Ramos (cell line): ENCODE measurements at regions not wholly inside any gene's neighbourhood (a gene's known extent, or its start where the extent isn't known, plus 50 kb on each side); places are given as distances from the start of the nearest gene placed in this dataset.

Experiments
- in situ Hi-C: fragments of 300-500 bp; cut with MboI; formaldehyde crosslinking; loops from one replicate; pipeline ENCODE4 v1.14.3; 2022; ENCODE audit warnings: low sequenced_read_pairs; ENCODE audit not compliant: unreplicated experiment

- in situ Hi-C loops: no loop called here
Observed at GRCh38 chr5:158120760-158121159, 261.8 kb upstream of the CLINT1 start.

GRCh38 chr5:158119961-158120723 is 261.2 kb upstream of the CLINT1 start:
- in situ Hi-C loops: no loop called here

GRCh38 chr5:158117467-158118160 is 258.7 kb upstream of the CLINT1 start:
- in situ Hi-C loops: no loop called here

DNA sequence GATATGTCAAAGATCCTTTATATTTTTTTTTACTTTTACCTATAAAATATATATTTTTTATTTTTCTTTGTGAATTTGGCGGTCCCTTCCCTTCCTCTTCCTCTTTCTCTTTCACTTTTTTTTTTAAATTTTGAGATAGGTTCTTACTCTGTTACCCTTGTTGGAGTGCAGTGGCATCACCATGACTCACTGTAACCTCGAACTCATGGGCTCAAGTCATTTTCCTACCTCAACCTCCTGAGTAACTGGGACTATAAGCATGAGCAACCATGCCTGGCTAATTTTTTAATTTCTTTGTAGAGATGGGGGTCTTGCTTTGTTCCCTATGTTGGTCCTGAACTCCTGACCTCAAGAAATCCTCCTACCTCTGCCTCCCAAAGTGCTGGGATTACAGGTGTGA is 258.0 kb upstream of the CLINT1 start:
- in situ Hi-C loops: no loop called here

GRCh38 chr5:158115468-158115867 is 256.5 kb upstream of the CLINT1 start:
- in situ Hi-C loops: no loop called here

GRCh38 chr5:158108177-158108576 is 249.2 kb upstream of the CLINT1 start:
- in situ Hi-C loops: no loop called here

GRCh38 chr5:158100373-158100888 is 241.5 kb upstream of the CLINT1 start:
- in situ Hi-C loops: no loop called here

DNA sequence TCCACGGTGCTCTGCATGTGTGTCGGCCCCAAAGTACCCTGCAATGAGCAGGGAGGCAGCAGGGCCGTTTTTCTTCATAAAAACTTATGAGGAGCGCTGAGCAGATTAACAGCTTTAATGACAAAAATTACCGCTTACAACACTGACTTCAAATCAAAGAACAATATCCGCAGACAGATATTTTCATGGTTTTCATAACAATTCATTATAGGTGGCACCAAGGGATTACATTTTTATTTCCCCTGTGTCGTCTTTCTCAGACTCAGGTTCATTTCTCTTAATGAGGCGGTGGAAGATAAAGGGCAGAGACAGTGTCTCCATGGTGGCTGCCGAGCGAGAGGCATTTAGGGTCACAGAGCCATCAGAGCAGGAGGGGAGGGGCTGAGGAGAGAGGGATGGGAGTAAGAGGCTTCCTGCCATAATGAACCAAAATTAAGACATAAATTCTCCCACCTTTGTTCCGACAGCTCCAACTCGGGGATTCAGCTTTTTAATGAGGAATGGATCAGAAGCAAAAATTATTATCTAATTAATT is 240.7 kb upstream of the CLINT1 start:
- in situ Hi-C loops: no loop called here

GRCh38 chr5:158096835-158097234 is 237.9 kb upstream of the CLINT1 start:
- in situ Hi-C loops: no loop called here

DNA sequence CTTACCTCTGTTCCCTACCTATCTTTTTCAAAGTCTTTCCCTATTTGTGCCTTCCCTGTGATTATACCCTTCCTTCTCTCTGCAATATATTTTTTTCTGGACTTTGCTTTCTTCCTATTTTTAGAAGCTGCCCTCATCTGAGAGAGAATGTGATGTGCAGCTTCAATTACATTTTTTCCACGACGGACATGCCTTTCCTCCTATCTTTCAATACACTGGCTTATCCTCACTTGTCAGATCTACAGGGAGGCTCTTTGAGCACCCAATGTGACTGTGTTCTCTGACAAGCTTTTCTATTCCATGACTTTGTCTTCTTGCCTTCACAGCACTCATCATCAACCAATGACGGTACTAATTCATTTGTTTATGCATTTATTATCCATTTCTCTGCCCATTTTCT is 227.9 kb upstream of the CLINT1 start:
- in situ Hi-C loops: no loop called here

GRCh38 chr5:158084292-158084691 is 225.3 kb upstream of the CLINT1 start:
- in situ Hi-C loops: no loop called here

DNA sequence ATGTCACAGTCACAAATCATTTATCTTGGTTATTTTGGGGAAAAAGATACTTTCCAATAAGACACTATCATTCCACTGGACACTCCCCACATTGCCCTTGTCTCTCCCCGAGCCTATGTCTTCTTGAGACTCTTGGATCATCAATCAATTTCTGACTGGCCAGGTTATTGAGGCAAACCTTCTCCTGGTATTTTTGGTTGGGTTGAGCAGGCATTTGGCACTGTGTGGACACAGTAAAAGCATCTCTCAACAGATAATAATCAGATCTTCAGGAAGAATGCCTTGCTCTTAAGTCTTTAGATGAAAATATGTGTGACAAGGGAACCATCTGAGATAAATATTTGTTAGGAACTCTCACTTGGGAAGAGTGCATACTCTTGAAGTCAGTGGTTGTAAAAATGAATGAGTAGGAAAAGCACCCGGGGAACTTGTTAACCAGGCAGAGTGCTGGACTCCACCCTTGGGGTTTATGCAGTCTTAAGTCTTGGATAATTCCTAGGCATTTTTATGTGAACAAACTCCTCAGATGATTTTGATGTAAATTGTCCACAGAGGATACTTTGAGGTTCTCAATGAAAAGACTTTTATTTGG is 223.8 kb upstream of the CLINT1 start:
- in situ Hi-C loops: no loop called here

- in situ Hi-C loops: no loop called here
Observed at GRCh38 chr5:158080112-158080511, 221.2 kb upstream of the CLINT1 start.

GRCh38 chr5:158079097-158079496 is 220.2 kb upstream of the CLINT1 start:
- in situ Hi-C loops: loop anchor here (10.0 kb wide), 1 partner anchor 1036 kb away; no protein-coding TSS in a partner anchor

GRCh38 chr5:158074992-158075769 is 216.2 kb upstream of the CLINT1 start:
- in situ Hi-C loops: loop anchor here (10.0 kb wide), 1 partner anchor 1040 kb away; no protein-coding TSS in a partner anchor

- in situ Hi-C loops: loop anchor here (10.0 kb wide), 1 partner anchor 1040 kb away; no protein-coding TSS in a partner anchor
Observed at GRCh38 chr5:158074597-158074991, 215.6 kb upstream of the CLINT1 start.

GRCh38 chr5:158070859-158071258 is 211.9 kb upstream of the CLINT1 start:
- in situ Hi-C loops: loop anchor here (10.0 kb wide), 1 partner anchor 1044 kb away; no protein-coding TSS in a partner anchor

DNA sequence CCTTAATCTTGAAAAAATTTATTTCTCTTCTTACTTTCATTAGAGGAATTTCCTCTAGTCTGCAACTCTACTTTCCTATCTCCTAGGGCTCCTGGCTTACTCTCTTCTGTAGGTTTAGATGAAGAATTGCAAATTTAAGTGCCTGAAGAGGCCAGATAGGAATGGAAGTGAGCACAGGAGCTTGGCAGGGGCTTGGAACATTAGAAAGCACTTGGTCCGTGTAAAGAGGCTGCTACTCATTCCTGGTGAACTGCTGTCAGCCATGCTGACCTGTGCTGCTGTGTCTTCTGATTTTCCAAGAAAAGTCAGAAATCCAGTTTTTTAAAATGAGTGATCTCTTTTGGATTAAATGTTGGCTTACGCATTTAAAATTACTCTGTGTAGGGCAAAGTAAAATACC is 210.9 kb upstream of the CLINT1 start:
- in situ Hi-C loops: loop anchor here (10.0 kb wide), 1 partner anchor 1045 kb away; no protein-coding TSS in a partner anchor

DNA sequence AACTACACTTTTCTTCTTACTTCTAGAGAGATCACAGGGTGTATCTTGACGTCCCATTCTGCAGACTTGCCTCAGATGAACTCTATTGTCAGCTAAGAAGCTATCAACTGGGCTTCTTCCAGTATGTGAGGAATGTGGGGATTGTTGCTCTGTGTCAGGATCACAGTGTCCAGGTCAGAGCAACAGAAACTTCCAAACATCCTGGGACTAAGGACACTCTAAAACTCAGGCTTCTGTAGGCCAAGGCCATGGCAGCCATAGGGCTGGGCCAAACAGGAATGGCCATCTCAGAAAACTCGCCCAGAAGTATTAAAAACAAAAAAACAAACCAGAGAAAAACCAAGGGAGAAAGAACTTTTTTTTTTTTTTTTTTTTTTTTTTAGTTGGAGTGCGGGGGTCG is 210.0 kb upstream of the CLINT1 start:
- in situ Hi-C loops: no loop called here

DNA sequence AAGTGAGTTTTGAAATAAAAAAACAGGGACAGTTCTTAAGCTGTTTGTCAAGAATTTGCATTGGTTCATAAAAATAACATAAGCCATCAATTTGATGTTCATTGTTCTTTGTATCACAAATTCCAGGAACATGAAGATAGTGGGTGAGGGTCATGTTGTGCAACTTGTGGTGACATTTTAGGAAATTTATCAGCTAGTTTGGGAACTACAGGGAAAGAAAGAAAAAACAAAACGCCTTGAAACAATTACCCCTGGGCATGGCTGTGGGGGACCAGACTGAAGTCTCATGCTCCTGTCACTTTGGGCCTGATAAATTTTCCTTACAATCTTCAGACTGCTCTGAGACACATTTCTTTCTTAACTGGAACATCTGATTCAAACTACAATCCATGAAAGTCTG is 207.1 kb upstream of the CLINT1 start:
- in situ Hi-C loops: no loop called here
